ENCODE measurements at regions not wholly inside any gene's neighbourhood (a gene's known extent, or its start where the extent isn't known, plus 50 kb on each side); places are given as distances from the start of the nearest gene placed in this dataset.
A peak's percentile ranks its signal among the peaks of the same experiment; 100 is the strongest.
"Not testable (repeated sequence)": the region's sequence is repeated elsewhere in the genome, so short reads cannot be mapped to it uniquely, and the experiment has no call there.

GRCh38 chr14:105882011-105882410 is 355.6 kb downstream of the TMEM121 start:
- peak; percentile 9 for DNase-seq

DNA sequence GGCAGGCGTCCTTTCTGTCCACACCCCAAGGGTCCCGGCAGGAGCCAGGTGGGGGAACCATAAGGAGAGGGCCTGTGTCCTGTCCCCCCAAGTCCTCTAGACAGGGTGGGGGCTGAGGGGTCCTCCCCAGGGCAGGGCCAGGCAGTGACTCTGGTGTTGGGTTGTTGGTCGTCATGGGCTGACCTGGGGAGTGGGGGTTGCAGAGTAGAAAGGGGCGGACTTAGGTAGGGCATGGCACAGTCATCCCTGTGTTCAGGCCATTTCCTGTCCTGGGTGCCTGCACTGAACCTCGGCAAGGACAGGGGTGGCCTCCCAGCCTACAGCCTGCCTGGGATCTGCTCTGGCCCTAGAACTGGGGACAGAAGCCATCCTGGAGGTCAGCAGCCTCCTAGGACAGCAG is 356.2 kb downstream of the TMEM121 start:
- peak; percentile 14 for DNase-seq

DNA sequence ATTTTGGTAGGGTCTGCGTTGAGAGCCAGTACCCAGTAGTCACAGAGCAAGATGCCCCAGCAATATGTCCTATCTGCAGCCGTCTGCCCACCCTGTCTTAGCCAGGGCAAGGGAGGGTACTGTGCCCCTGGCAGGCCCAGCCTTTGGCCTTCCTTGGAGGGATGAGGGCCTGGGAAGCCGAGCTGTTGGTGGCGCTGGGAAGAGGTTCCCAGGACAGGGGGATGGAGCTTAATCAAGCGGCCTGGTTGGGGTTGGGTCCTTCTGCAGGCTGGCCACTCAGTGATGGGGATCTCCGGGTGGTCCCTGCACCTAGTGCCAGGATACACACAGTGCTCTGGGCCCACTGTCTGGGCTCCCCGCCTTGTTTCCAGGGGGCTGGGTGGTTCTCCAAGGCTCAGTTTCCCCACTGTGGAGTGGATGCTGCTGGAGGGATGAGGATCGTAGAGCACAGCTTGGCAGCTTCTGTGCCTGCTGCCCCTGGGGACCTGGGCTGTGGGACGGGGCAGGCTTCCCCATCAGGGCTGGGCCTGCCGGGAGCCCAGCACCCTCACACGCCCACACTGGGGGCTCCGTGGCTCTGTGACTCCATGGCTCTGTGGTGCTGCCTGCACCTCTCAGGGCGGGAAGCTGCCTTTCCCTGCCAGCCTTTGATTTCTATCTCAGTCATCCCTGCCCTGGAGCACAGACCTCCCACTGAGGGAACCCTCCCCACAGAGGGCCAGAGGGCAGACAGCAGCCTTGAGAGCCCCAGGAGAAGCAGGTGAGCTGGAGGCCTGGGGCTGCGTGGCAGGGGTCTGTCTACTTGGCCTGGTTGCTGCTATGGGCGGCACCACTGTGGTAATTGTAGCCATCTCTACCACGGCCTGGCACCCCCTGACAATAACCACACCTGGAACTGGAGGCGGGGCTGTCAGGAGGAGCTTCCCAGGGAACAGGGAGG is 357.0 kb downstream of the TMEM121 start:
- peak; percentile 13 for DNase-seq

GRCh38 chr14:105884192-105884807 is 357.9 kb downstream of the TMEM121 start:
- DNase-seq: not testable (repeated sequence)

DNA sequence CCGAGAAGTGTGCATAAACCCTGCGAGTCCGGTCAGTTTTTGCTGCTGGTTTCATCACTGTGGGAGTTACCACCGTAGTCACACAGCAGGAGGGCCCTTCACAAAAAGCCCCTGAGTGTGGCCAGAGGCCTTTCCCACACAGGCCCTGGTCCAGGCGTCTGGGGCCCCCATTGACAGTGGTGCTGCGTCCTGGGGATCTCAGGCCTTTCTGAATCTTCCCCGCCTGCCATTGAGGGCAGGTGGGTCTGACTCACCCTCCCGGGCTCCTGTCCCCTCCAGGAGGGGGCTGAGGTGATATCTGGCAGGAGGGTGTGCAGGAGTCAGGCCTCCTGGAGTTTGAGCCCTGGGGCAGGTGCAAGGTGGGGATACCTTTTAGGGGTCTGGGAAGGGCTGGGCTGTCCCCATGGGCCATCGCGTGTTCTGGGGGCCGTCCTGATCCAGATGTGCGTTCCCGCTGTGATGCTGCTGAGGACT is 358.5 kb downstream of the TMEM121 start:
- DNase-seq: peak; percentile 12

DNA sequence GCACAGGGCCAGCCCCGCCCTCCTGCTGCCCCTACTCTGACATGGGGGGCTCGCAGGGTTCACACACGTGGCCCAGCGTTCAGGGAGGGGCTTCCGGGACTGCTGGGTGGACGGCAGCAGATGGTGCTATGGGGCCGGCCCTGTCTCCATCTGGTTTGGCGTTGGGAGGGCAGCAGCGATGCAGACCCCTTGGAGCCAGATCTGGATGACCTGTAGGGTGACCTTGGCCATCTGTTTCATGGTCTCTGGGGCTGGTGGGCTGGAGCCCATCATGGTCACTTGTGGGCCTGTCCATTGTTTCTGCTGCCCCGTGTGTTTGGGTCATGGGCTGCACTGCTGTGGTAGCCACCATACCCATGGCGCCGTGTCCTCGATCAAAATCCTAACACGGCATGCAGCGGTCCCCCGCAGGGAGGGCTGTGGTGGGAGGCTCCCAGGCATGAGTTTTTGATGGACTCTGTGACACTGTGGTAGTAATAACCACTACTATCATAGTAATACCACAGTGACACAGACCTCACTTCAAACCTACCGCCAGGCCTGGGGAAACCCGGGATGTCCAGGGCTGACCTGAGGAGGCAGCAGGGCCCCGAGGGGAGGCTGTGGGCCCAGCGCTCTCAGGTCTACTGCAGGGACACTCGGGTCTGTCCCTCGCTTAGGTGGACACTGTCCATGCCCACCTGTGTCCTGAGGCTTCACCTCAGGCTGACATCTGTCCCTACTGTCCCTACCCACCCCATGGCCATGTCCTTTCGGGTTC is 359.4 kb downstream of the TMEM121 start:
- DNase-seq: peak; percentile 19

GRCh38 chr14:105886791-105887191 is 360.4 kb downstream of the TMEM121 start:
- peak; percentile 5 for DNase-seq

GRCh38 chr14:105887692-105888091 is 361.3 kb downstream of the TMEM121 start:
- DNase-seq: peak; percentile 7

- DNase-seq: peak; percentile 14
Observed at GRCh38 chr14:105888151-105888550, 361.8 kb downstream of the TMEM121 start.

- DNase-seq: no peak
Observed at GRCh38 chr14:105888784-105889665, 362.6 kb downstream of the TMEM121 start.

DNA sequence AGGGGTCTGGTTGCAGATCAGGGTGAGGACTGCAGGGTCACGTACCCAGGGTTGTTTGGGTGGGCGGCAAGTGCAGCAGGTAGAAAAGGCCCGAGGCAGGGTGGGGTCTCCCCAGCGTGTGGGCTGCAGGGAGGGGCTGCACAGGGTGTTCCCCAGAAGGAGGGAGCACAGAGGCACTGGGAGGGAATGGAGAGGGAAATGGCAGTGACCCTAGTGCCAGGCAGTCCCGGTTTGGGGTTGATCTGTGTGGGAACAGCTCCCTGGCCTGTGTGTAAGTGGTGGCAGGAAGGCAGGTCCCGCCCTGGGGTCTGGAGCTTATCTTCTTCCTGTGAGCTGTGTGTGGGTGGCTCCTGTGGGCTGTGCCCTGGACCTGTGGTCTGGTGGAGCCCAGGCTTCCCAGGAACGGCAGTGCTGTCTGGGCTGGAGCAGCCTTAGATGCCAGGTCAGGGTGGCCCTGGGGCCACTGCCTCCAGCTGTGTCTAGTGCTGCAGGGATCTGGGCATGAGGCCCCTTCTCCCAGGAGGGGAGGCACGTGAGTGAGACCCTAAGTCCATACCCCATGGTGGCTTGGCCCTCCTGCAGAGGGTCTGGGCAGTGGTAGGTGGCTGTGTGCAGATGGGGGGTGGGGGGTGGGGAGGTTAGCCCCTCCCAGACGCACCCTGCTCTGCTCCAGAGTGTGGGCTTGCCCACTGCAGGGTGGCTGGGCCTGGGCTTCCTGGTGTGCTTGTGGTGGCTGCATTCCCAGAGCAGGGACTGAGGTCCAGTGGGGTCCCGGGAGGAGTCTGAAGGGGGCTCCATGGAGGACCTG is 363.5 kb downstream of the TMEM121 start:
- DNase-seq: no peak

DNA sequence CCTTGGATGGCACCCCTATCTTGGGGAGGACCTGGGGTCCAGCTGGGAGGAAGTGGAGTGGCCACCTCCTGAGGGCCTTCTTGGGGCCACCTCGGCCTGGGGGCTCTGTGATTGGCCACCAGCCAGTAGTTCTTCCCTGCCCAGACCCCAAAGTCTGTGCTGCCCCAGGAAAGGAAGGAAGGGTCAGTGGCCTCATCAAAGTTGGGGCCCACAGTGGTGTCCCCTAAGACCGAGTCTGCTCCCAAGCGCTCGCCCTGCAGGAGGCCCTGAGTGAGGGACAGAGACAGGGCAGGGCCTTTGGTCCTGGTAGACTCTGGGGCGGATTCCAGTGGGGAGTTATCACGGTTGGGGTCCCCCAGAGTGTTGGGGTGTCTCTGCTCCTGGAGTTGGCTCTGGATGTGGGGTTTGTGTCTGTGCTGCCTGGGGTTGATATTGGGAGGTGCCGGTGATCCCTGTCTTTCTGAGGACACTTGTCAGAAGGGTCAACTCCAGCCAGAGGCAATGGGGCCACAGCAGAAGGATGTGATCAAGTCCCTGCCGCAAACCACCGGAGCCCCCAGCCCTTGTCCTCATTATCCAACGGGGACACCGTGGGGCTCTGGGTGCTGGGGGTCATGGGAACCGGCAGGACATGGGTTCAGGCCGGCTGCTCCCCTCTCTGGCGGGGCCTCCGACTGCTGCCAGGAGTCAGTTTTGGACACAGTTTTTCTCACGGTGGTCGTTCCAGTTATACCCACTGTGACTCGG is 364.3 kb downstream of the TMEM121 start:
- peak; percentile 18 for DNase-seq

DNA sequence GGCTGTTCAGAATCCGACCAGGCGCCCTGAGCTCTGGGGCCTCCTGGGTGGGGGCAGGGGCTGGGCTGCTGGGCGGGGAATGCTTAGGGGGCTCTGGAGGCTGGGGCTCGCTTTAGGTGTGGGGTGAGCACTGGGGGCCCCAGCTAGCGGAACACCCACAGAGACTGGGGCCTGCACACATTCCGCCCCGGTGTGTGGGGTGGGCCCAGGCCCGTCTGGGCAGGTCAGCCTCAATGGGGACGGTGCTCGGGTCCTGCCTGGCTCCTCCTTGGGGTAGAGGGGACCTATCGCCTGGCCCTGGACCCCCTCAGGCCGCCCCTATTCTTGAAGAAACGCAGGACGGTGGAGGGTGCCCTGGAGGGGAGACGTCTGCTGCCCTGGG is 364.8 kb downstream of the TMEM121 start:
- peak; percentile 1 for DNase-seq

DNA sequence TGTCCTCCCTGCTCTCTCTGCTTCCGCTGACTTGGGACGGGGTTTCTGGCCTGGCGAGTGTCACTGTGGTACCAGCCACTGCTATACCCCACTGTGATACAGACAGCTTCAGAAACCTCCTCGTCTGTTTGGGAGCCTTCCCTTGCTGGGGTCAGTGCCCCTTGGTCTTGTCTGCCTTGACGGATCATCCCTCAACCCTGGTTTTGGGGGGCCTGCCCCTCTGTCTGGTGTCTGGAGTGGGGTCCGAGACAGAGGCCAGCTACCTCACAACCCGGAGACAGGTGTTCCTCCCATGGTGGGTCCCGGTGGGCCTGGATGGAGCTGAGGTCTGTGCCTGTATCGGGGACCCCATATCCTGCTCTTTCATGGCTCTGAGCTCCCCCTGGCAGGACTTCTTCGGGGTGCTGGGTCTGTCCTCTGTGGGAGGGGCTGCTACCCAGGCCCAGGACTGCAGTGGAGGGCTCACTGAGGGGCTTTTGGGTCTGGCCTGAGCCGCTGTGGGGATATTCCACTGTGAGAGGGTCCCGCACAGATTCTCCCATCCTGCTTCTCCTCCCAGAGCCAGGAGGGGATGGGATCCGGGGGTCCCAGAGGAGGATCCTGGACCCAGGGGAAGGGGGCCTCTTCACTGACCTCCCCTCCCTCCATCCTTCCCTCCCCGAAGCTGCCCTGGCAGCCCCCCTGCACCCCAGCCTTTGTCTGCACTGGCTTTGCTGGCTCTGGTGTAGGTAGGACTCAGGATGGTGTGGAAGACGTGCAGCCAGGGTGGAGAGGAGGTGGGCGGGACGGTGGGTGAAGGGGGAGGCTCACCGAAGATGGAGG is 365.5 kb downstream of the TMEM121 start:
- peak; percentile 18 for DNase-seq

GRCh38 chr14:105892453-105893441 is 366.4 kb downstream of the TMEM121 start:
- not testable (repeated sequence) for DNase-seq

DNA sequence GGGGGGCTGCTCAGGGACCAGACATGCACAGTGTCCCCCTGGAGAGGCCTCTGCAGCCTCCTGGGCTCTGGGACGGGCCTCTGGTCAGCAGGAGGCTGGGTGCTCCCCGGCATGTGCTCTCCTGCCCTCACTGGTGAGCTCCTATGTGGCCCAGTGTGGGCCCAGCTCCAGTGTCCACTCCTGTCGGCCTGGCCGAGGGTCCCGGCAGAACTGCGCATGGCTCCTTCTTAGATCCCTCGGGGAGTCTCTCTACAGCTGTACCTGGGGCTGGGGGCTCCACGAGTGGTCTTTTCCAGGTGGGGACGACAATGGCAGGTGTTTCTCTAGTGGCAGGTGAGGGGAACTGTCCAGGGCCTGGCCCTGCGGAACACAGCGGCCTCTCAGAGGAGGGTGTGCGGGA is 367.3 kb downstream of the TMEM121 start:
- DNase-seq: not testable (repeated sequence)

DNA sequence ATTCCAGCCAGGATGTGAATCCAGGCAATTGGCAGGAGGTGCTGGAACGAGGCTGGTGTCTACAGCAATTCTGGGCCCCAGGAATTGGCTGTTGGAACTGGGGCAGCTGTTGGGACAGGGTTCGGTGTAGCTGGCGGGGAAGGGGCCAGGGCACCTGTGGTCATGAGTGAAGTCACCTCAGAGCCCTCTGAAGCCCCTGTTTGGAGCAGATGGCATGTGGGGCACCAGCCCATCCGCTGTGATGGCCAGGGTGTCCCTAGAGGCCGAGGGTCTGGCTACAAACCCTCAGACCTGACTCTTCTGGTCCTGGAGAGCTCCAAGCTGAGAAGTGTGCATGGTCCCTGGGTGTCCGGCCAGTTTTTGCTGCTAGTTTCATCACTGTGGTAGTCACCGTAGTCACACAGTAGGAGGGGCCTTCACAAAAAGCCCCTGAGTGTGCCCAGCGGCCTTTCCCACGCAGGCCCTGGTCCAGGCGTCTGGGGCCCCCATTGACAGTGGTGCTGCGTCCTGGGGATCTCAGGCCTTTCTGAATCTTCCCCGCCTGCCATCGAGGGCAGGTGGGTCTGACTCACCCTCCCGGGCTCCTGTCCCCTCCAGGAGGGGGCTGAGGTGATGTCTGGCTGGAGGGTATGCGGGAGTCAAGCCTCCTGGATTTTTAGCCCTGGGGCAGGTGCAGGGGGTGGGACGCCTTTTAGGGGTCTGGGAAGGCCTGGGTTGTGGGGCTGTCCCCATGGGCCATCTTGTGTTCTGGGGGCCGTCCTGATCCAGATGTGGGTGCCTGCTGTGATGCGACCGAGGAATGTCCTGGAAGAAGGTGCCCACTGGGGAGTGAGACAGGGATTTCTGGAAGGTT is 368.0 kb downstream of the TMEM121 start:
- DNase-seq: no peak

Measured in stimulated activated CD8-positive, alpha-beta memory T cell treated with anti-CD3 and anti-CD28 coated beads, Interleukin-4, amount 100 ng/mL, for 48 hours (primary cell).